CD4-positive, alpha-beta T cell (primary cell): ENCODE measurements at regions not wholly inside any gene's neighbourhood (a gene's known extent, or its start where the extent isn't known, plus 50 kb on each side); places are given as distances from the start of the nearest gene placed in this dataset.

Experiments used
- ATAC-seq: fragments of 200-7000 bp; cut with Tn5 transposase; one replicate; pipeline ENCODE4 v1.10.0; 2022; ENCODE audit warnings: mild to moderate bottlenecking; ENCODE audit not compliant: poor library complexity
- CTCF ChIA-PET: fragments of 350-600 bp; sonication (Branson Sonifier 250); formaldehyde crosslinking; loops from one replicate; lab custom pipeline; 2021; ENCODE audit warnings: antibody characterized with exemption, inconsistent platforms; lab: Charles Lee
- POLR2A ChIA-PET: fragments of 350-600 bp; sonication (Branson Sonifier 250); formaldehyde crosslinking; loops from one replicate; lab custom pipeline; 2021; ENCODE audit warnings: antibody characterized with exemption, inconsistent platforms; lab: Charles Lee
- DNase-seq, 14 experiments: peaks; one replicate each; pipeline ENCODE4 v3.0.0-alpha.2; 2013 to 2020; ENCODE audit warnings: mixed read lengths in 2 of 14
- H3K27ac ChIP-seq, 2 donors: one replicate each; pipeline versions ENCODE4 v1.5.1 to v1.7.0; 2013; ENCODE audit warnings: low read length in 2 of 2, low read depth in 1 of 2, mild to moderate bottlenecking in 1 of 2
- H3K27me3 ChIP-seq, 2 experiments: 1 replicate in 1 of 2; 2 replicates in 1 of 2; pipeline versions ENCODE4 v1.6.1 to v1.7.0; 2013; ENCODE audit warnings: low read length in 2 of 2, control low read depth in 1 of 2, mild to moderate bottlenecking in 1 of 2, moderate library complexity in 1 of 2; ENCODE audit not compliant: insufficient read depth in 2 of 2, control insufficient read depth in 1 of 2
- H3K36me3 ChIP-seq: one replicate; pipeline ENCODE4 v1.6.1; 2013; ENCODE audit warnings: low read length, control low read depth; ENCODE audit not compliant: insufficient read depth
- H3K4me1 ChIP-seq: one replicate; pipeline ENCODE4 v1.6.1; 2013; ENCODE audit warnings: low read length, control low read depth; ENCODE audit not compliant: insufficient read depth
- H3K4me3 ChIP-seq: one replicate; pipeline ENCODE4 v1.5.1; 2013; ENCODE audit warnings: mild to moderate bottlenecking, low read length, moderate library complexity
- H3K9me3 ChIP-seq, 2 experiments: 1 replicate in 1 of 2; 2 replicates in 1 of 2; pipeline versions ENCODE4 v1.6.1 to v1.7.0; 2013; ENCODE audit warnings: low read length in 2 of 2, mild to moderate bottlenecking in 2 of 2, control low read depth in 1 of 2, moderate library complexity in 1 of 2; ENCODE audit not compliant: control insufficient read depth in 1 of 2, insufficient read depth in 1 of 2
- H3K27ac Mint-ChIP-seq: one replicate; pipeline ENCODE4 v1.8.0; 2020; ENCODE audit warnings: mixed read lengths
- H3K27me3 Mint-ChIP-seq: one replicate; pipeline ENCODE4 v1.8.0; 2021; ENCODE audit warnings: mixed read lengths
- H3K36me3 Mint-ChIP-seq: one replicate; pipeline ENCODE4 v1.8.0; 2021; ENCODE audit warnings: low read depth, mixed read lengths
- H3K4me1 Mint-ChIP-seq: one replicate; pipeline ENCODE4 v1.8.0; 2021; ENCODE audit warnings: low read depth, mixed read lengths
- H3K4me3 Mint-ChIP-seq: one replicate; pipeline ENCODE4 v1.8.0; 2020; ENCODE audit warnings: mild to moderate bottlenecking, mixed read lengths
- H3K9me3 Mint-ChIP-seq: one replicate; pipeline ENCODE4 v1.8.0; 2020; ENCODE audit warnings: mixed read lengths
- intact Hi-C, 2 experiments: fragments of 100-400 bp; cut with DNase I in 1 of 2; cut with micrococcal nuclease in 1 of 2; formaldehyde crosslinking; loops; one replicate each; pipeline versions ENCODE4 v1.15.1 to v1.9.0; 2023 to 2025; cut with DNase I, micrococcal nuclease
- TF ChIP-seq, protein P1 (sequence below): fragments of 200-600 bp; IDR thresholded peaks from one replicate; pipeline ENCODE4 v1.8.0; 2022; ENCODE audit warnings: antibody characterized with exemption, mild to moderate bottlenecking

DNA sequence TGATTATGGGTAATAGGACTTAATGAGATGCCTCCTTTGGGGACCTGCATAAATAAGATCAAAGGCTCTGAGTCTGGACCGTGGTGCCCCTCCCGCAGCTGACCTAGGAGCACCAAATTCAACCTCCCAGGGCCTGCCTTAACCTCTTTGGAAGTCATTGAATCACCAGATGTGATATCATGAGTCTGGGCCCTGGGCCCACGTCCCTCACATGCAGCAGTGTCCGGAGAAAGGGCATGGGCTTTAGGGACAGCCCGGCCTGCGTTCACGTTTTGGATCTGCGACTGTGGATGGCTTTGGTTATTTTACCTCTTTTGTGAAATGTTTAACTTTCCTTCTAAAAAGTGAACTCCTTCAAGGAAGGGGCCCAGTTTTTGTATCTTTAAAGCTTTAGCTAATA is 220.0 kb upstream of the KLF6 start:
- CTCF ChIA-PET: no interaction called here
- POLR2A ChIA-PET: no interaction called here
- H3K4me3 Mint-ChIP-seq: no peak overlapping the region
- Histone ChIP-seq H3K9me3 (no peaks in the 10 kb centered on the region), H3K4me3 (no peak overlapping the region), H3K27me3 (no peaks in the 10 kb centered on the region), H3K36me3 (no peaks in the 10 kb centered on the region), H3K27ac (no peak overlapping the region), H3K4me1 (no peaks in the 10 kb centered on the region)
- ATAC-seq: no peak
- H3K4me1 Mint-ChIP-seq: no peaks in the 10 kb centered on the region
- no peak overlapping the region for H3K27ac Mint-ChIP-seq
- H3K36me3 Mint-ChIP-seq: no peaks in the 10 kb centered on the region
- DNase-seq: no peak
- intact Hi-C loops: no loop called here
- TF ChIP-seq, protein P1, sequence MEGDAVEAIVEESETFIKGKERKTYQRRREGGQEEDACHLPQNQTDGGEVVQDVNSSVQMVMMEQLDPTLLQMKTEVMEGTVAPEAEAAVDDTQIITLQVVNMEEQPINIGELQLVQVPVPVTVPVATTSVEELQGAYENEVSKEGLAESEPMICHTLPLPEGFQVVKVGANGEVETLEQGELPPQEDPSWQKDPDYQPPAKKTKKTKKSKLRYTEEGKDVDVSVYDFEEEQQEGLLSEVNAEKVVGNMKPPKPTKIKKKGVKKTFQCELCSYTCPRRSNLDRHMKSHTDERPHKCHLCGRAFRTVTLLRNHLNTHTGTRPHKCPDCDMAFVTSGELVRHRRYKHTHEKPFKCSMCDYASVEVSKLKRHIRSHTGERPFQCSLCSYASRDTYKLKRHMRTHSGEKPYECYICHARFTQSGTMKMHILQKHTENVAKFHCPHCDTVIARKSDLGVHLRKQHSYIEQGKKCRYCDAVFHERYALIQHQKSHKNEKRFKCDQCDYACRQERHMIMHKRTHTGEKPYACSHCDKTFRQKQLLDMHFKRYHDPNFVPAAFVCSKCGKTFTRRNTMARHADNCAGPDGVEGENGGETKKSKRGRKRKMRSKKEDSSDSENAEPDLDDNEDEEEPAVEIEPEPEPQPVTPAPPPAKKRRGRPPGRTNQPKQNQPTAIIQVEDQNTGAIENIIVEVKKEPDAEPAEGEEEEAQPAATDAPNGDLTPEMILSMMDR: no peak
- no peaks in the 10 kb centered on the region for H3K27me3 Mint-ChIP-seq
- H3K9me3 Mint-ChIP-seq: peaks cover 5% of the 10 kb centered on the region

DNA sequence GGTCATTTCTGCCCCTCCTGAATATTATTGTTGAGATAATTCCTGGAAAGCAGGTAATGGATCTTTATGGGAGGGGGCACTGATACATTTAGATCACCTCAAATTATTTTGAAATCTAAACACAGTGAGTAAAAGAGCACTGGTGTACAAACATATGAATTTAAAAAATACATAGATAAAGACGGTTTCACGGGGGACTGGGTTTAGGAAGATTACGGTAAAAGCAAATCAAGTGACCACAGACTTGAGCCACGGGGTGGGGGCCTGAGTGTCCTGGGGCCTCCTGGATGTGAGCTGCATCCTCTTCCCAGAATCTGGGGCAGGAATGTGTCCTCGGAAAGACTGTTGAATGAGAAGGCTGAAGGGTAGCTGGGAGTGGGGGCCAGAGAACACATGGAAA is 219.1 kb upstream of the KLF6 start:
- no peak overlapping the region for H3K27ac ChIP-seq
- no peaks in the 10 kb centered on the region for H3K4me1 ChIP-seq
- intact Hi-C loops: no loop called here
- DNase-seq (no peak), ATAC-seq (no peak)
- no peak overlapping the region for H3K4me3 ChIP-seq
- CTCF ChIA-PET: no interaction called here
- Mint-ChIP-seq H3K36me3 (no peaks in the 10 kb centered on the region), H3K4me3 (no peak overlapping the region), H3K27me3 (no peaks in the 10 kb centered on the region), H3K9me3 (peaks cover 6% of the 10 kb centered on the region), H3K27ac (no peak overlapping the region), H3K4me1 (no peaks in the 10 kb centered on the region)
- TF ChIP-seq, protein P1: no peak
- H3K36me3 ChIP-seq: no peaks in the 10 kb centered on the region
- POLR2A ChIA-PET: no interaction called here
- no peaks in the 10 kb centered on the region for H3K9me3 ChIP-seq
- no peaks in the 10 kb centered on the region for H3K27me3 ChIP-seq

DNA sequence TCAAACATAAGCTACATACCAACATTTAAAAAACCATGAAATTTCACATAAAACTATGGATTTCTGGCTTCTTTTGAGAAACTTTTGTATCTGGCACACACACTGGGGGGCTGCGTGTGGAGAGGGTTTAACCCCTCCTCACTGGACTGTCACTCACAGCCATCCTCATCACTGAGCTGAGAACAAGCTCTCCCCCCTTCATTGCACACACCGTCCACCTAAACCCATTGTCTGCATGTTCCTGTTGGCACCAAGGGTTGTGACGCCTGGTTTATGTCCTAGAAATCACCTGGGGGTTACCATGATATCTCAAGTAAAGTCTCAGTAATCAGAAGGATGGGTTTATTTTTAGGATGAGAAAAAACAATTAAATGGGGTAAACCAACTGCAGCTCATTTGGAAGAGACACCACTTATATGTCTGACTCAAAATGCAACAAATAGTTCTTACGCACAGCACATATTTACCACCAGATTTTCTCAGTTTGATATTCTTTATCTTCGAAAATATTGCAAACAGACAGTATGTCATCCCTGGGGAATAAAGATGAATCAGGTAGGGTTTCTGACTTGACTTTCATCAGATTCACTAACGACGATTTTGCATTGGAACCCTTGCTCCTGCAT is 218.5 kb upstream of the KLF6 start:
- Mint-ChIP-seq H3K4me1 (no peaks in the 10 kb centered on the region), H3K4me3 (no peak overlapping the region), H3K9me3 (peaks cover 6% of the 10 kb centered on the region), H3K27ac (no peak overlapping the region), H3K36me3 (no peaks in the 10 kb centered on the region), H3K27me3 (no peaks in the 10 kb centered on the region)
- intact Hi-C loops: no loop called here
- Histone ChIP-seq H3K36me3 (no peaks in the 10 kb centered on the region), H3K27me3 (no peaks in the 10 kb centered on the region), H3K4me3 (no peak overlapping the region), H3K27ac (no peak overlapping the region), H3K9me3 (no peaks in the 10 kb centered on the region), H3K4me1 (no peaks in the 10 kb centered on the region)
- ATAC-seq (no peak), DNase-seq (no peak)
- TF ChIP-seq, protein P1: no peak
- ChIA-PET POLR2A (no interaction called here), CTCF (no interaction called here)
